ENCODE measurements at regions not wholly inside any gene's neighbourhood (a gene's known extent, or its start where the extent isn't known, plus 50 kb on each side); places are given as distances from the start of the nearest gene placed in this dataset.

DNA sequence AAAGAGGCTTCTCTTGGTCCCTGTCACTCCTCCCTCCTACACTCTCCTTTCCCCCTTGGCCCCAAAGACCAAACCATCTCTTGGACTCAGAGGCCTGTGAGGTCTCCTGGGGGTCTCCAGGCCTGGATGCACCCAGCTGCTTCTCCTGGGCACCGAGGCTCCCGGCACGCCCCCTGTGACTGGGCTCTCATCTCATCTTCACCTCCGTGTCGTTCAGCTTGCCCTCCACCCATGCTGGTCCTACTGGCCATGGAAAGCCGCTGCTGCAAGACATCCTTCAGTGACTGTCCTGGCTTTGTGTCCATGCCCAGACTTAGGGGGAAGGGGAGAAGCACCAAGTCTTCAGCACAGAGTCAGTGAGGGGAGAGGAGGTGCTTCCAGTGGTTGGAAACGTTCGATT lies 141.4 kb upstream of the RET start:
- no peak overlapping the region for H3K27ac ChIP-seq (ENCODE audit: low read depth, low read length, poor library complexity, severe bottlenecking)
- H3K4me1 ChIP-seq (ENCODE audit: insufficient read depth, low read length, poor library complexity, severe bottlenecking) = peaks cover 24% of the 10 kb centered on the region
- ChIA-PET POLR2A (ENCODE audit: low non-redundant PET) (no interaction called here), CTCF (no interaction called here)
- no peak for TF ChIP-seq CTCF (conservative IDR thresholded peaks at IDR 0.05; ENCODE audit: low read depth, low read length)
- no peak for TF ChIP-seq EZH2 (IDR thresholded peaks at IDR 0.05; ENCODE audit: borderline replicate concordance, low read depth, low read length, poor library complexity, severe bottlenecking)
- BruUV-seq (replicated peaks) = no TSS peak
- intact Hi-C loops (cut with micrococcal nuclease; ENCODE audit: unreplicated experiment) = no loop called here
- H3K27me3 ChIP-seq (replicated peaks; ENCODE audit: insufficient read depth, low read depth, low read length, poor library complexity) = no peaks in the 10 kb centered on the region
- DNase-seq (ENCODE audit: low spot score) = no peak
- H3K9me3 ChIP-seq (ENCODE audit: low read depth, low read length, poor library complexity, severe bottlenecking) = no peaks in the 10 kb centered on the region
- H3K4me3 ChIP-seq (ENCODE audit: low read depth, low read length, poor library complexity, severe bottlenecking) = no peak overlapping the region
- no peaks in the 10 kb centered on the region for H3K36me3 ChIP-seq (ENCODE audit: insufficient read depth, low read length, poor library complexity, severe bottlenecking)

DNA sequence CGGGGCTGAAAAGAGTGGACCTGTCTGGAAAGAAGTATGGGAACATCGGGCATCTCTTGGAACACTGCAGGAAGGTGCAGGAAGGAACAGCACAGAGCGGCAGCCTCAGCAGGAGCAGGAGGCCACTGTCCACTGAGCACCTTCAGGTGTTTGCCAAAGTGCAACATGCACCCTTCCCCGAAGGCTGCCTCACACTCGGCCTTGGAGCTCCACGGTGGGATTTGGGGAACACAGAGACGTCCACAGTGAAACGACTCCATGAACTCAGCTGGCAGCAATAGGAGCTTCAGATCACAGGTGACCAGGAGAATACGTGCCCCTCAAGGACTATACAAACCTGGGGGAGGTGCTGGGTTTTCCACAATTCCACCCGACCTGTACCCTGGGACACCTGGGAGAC lies 140.3 kb upstream of the RET start:
- no peaks in the 10 kb centered on the region for H3K36me3 ChIP-seq (ENCODE audit: insufficient read depth, low read length, poor library complexity, severe bottlenecking)
- intact Hi-C loops (cut with micrococcal nuclease; ENCODE audit: unreplicated experiment) = no loop called here
- POLR2A ChIA-PET (ENCODE audit: low non-redundant PET) = no interaction called here
- no peak overlapping the region for H3K27ac ChIP-seq (ENCODE audit: low read depth, low read length, poor library complexity, severe bottlenecking)
- BruUV-seq (replicated peaks) = no TSS peak
- CTCF ChIA-PET = no interaction called here
- H3K9me3 ChIP-seq (ENCODE audit: low read depth, low read length, poor library complexity, severe bottlenecking) = no peaks in the 10 kb centered on the region
- no peak for DNase-seq (ENCODE audit: low spot score)
- no peaks in the 10 kb centered on the region for H3K27me3 ChIP-seq (replicated peaks; ENCODE audit: insufficient read depth, low read depth, low read length, poor library complexity)
- H3K4me3 ChIP-seq (ENCODE audit: low read depth, low read length, poor library complexity, severe bottlenecking) = no peak overlapping the region
- TF ChIP-seq CTCF (conservative IDR thresholded peaks at IDR 0.05; ENCODE audit: low read depth, low read length) (no peak), EZH2 (IDR thresholded peaks at IDR 0.05; ENCODE audit: borderline replicate concordance, low read depth, low read length, poor library complexity, severe bottlenecking) (no peak)
- H3K4me1 ChIP-seq (ENCODE audit: insufficient read depth, low read length, poor library complexity, severe bottlenecking) = peaks cover 19% of the 10 kb centered on the region

- TF ChIP-seq CTCF (conservative IDR thresholded peaks at IDR 0.05; ENCODE audit: low read depth, low read length) (no peak), EZH2 (IDR thresholded peaks at IDR 0.05; ENCODE audit: borderline replicate concordance, low read depth, low read length, poor library complexity, severe bottlenecking) (no peak)
- peaks cover 15% of the 10 kb centered on the region for H3K4me1 ChIP-seq (ENCODE audit: insufficient read depth, low read length, poor library complexity, severe bottlenecking)
- H3K9me3 ChIP-seq (ENCODE audit: low read depth, low read length, poor library complexity, severe bottlenecking) = no peaks in the 10 kb centered on the region
- no peaks in the 10 kb centered on the region for H3K27me3 ChIP-seq (replicated peaks; ENCODE audit: insufficient read depth, low read depth, low read length, poor library complexity)
- intact Hi-C loops (cut with micrococcal nuclease; ENCODE audit: unreplicated experiment) = no loop called here
- no peak overlapping the region for H3K4me3 ChIP-seq (ENCODE audit: low read depth, low read length, poor library complexity, severe bottlenecking)
- H3K27ac ChIP-seq (ENCODE audit: low read depth, low read length, poor library complexity, severe bottlenecking) = no peak overlapping the region
- CTCF ChIA-PET = no interaction called here
- no peaks in the 10 kb centered on the region for H3K36me3 ChIP-seq (ENCODE audit: insufficient read depth, low read length, poor library complexity, severe bottlenecking)
- no peak for DNase-seq (ENCODE audit: low spot score)
- POLR2A ChIA-PET (ENCODE audit: low non-redundant PET) = no interaction called here
- BruUV-seq (replicated peaks) = no TSS peak
These were observed 139.8 kb upstream of the RET start for GRCh38 chr10:42937048-42937447.

Data from A673 (cell line).